Astrocyte (in vitro differentiated cells and primary cell): ENCODE measurements at regions not wholly inside any gene's neighbourhood (a gene's known extent, or its start where the extent isn't known, plus 50 kb on each side); places are given as distances from the start of the nearest gene placed in this dataset.

Experiments
- CTCF ChIP-seq: IDR thresholded peaks from 2 replicates; pipeline ENCODE4 v1.5.1; 2011; ENCODE audit warnings: low read depth, mild to moderate bottlenecking, inconsistent platforms, low read length, moderate library complexity; ENCODE audit not compliant: insufficient read depth
- EZH2 ChIP-seq: IDR thresholded peaks from 2 replicates; pipeline ENCODE4 v1.6.1; 2012; ENCODE audit warnings: mild to moderate bottlenecking, low read length, inconsistent platforms; ENCODE audit not compliant: insufficient read depth

DNA sequence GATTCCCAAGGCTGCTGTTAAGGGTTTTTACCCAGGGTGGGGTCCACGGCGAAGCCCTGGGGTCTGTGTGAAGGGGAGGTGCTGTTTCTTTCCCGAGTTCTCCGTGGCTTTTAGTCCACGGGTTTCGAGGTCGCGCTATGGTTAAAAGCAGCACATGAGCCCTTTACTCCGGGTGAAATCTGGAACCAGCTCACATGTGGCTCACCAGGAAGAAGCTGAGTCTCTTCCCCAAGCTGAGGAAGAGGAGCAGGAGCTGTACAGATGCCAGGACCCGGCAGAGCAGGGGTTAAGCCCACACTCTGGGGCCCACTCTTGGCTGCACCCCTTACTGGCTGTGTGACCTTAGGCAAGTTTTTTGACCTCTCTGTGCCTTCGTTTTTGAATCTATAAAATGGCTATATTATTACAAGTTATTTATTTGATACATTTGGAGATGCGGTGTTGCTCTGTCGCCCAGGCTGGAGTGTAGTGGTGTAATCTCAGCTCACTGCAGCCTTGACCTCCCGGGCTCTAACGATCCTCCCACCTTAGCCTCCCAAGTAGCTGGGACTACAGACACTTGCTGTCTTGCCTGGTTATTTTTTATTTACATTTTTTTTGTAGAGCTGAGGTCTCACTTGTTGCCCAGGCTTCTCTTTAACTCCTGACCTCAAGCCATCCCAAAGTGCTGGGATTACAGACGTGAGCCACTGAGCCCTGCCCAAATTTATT is 266.3 kb downstream of the AACS start:
- no peak for TF ChIP-seq CTCF
- no peak for TF ChIP-seq EZH2
